SKM-1 (cell line): ENCODE measurements at regions not wholly inside any gene's neighbourhood (a gene's known extent, or its start where the extent isn't known, plus 50 kb on each side); places are given as distances from the start of the nearest gene placed in this dataset.
"Not testable (repeated sequence)": the region's sequence is repeated elsewhere in the genome, so short reads cannot be mapped to it uniquely, and the experiment has no call there.

Experiments used
- DNase-seq: peaks from one replicate; lab custom pipeline; 2025; ENCODE audit not compliant: unreplicated experiment; lab: John Stamatoyannopoulos, UW

- DNase-seq = no peak
Measured at GRCh38 chr16:49939495-49939894, 83.6 kb upstream of the ZNF423 start.

GRCh38 chr16:49940464-49941224, 84.4 kb upstream of the CNEP1R1 start:
- DNase-seq = no peak

GRCh38 chr16:49944221-49944620, 80.8 kb upstream of the CNEP1R1 start:
- DNase-seq = no peak

- no peak for DNase-seq
Measured at GRCh38 chr16:49947907-49948678, 76.9 kb upstream of the CNEP1R1 start.

- DNase-seq = no peak
Measured at GRCh38 chr16:49951574-49952195, 73.3 kb upstream of the CNEP1R1 start.

GRCh38 chr16:49952386-49952785, 72.6 kb upstream of the CNEP1R1 start:
- DNase-seq = no peak

- no peak for DNase-seq
Measured at GRCh38 chr16:49953090-49953489, 71.9 kb upstream of the CNEP1R1 start.

GRCh38 chr16:49955858-49956257, 69.2 kb upstream of the CNEP1R1 start:
- DNase-seq = no peak

- no peak for DNase-seq
Measured at GRCh38 chr16:49956915-49957314, 68.1 kb upstream of the CNEP1R1 start.

GRCh38 chr16:49958448-49958847, 66.6 kb upstream of the CNEP1R1 start:
- no peak for DNase-seq

GRCh38 chr16:49959552-49960277, 65.3 kb upstream of the CNEP1R1 start:
- DNase-seq = no peak

GRCh38 chr16:49961089-49961488, 63.9 kb upstream of the CNEP1R1 start:
- no peak for DNase-seq

GRCh38 chr16:49962566-49962965, 62.5 kb upstream of the CNEP1R1 start:
- DNase-seq = not testable (repeated sequence)

GRCh38 chr16:49964316-49964715, 60.7 kb upstream of the CNEP1R1 start:
- DNase-seq = no peak

GRCh38 chr16:49964973-49965372, 60.1 kb upstream of the CNEP1R1 start:
- DNase-seq = no peak

GRCh38 chr16:49967012-49967559, 57.9 kb upstream of the CNEP1R1 start:
- no peak for DNase-seq

GRCh38 chr16:49969091-49970030, 55.7 kb upstream of the CNEP1R1 start:
- no peak for DNase-seq

- DNase-seq = no peak
Measured at GRCh38 chr16:49970797-49971431, 54.1 kb upstream of the CNEP1R1 start.

GRCh38 chr16:49972280-49972679, 52.7 kb upstream of the CNEP1R1 start:
- DNase-seq = no peak
